SKM-1 (cell line): ENCODE measurements at regions not wholly inside any gene's neighbourhood (a gene's known extent, or its start where the extent isn't known, plus 50 kb on each side); places are given as distances from the start of the nearest gene placed in this dataset.
"Not testable (repeated sequence)": the region's sequence is repeated elsewhere in the genome, so short reads cannot be mapped to it uniquely, and the experiment has no call there.

Source experiments
- DNase-seq: peaks from one replicate; lab custom pipeline; 2025; ENCODE audit not compliant: unreplicated experiment; lab: John Stamatoyannopoulos, UW

DNA sequence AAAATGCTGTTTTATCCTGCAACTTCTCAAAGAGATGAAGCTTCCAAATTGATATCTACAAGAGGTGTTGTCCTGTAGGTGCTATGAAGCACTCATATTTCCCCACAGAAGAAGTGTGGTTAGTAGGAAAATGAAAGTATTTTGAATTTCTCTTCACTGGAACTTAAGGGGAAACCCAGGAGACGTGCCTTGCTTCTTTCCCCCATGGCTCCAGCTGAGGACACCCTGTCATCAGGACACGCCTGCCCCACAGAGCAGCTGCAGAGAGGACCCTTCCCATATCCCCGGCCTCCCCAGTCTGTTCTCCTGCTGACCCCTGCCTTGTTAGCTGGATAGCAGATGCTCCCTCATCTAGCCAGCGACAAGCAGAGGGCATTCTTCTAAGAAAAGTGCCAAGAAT lies 371.3 kb downstream of the COG6 start:
- DNase-seq = no peak

DNA sequence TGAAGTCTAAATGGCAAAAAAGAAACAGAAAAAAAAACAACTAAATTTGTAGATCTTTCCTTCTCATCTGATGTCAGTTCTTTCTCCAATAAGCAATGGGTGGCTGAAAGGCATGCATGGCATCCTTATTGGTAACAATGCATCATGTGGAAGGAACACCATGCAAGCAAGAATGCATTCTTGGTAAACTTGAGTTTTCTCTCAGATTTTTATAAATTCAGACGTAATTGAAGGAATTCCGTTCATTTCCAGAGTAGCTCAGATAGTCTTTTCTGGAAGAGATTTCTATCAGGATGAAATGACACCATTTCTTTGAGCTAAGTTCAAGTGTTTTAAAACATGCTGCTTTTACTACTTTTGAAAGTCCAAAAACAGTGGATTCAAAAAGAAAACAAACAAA lies 373.0 kb downstream of the COG6 start:
- no peak for DNase-seq

DNA sequence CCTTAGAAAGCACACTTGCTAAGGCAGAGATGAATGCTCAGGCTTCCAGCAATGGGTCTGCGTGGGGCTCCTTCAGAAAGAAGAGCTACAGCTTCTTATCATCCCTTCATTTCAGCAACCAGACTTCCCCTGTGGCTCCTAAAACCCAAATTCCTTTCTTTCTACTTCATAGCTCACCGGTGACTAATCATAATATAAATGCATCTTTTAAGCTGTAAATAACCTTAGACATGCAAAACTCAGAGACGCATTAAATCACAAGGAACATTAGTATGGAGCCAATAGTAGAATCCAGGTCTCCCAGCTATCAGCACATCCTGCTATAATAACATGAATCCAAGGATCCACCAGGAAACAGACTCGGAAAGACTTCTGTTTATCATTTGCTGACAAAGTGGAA lies 375.6 kb downstream of the COG6 start:
- no peak for DNase-seq

DNA sequence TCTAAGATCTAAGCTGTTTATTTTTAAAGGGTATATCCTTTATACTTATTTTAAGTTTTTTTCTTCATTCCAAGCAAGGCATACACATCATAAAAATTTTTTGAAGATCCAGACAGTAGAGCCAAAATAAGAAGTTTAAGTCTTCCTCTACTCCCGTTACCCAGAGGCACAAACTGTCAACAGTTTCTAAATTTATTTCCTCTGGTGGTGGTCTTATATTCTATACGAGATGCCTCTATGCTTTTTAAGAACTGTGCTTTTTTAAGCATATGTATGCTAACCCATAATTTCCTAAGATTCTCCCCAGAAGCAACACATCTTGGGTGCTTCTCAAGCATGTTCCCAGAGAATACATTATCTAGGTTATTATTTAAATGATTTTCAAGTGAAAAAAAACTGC lies 383.6 kb downstream of the COG6 start:
- DNase-seq = no peak

DNA sequence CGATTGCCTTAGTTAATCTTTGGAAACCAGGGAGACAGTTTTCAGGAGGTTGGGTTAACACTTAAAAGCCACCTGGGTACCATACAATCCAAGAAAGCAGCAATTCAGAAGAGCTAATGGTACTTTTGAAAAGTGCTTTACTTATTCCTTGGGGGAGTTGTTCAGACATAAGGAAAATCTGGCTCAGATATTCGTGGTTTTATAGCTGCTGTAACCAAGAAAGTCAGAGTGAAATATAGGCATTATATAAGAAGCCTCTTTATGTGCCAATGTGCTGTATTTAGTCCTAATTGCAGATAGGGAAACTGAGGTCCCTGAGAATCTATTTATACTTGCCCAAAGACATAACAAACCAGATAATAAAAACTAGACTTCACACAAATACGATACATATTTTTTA lies 387.5 kb downstream of the COG6 start:
- no peak for DNase-seq

DNA sequence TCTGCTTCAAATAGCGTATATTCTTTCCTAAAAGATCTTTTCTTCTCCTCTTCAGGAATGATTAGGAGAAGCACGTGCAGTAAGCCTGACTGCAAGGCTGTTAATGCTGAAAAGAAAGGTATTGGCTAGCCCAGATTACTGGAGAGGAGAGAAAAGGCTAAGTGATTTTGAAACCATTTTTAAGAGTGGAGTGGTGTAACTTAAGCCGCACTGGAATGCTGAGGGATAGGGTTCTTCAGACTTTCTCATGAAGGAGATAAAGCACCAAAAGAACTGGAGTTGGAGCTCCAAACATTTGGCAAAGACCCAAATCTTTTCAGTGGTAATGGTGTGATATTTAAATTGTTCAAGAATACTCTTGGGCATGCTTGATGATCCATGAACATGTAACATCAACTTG lies 388.3 kb downstream of the COG6 start:
- DNase-seq = no peak

DNA sequence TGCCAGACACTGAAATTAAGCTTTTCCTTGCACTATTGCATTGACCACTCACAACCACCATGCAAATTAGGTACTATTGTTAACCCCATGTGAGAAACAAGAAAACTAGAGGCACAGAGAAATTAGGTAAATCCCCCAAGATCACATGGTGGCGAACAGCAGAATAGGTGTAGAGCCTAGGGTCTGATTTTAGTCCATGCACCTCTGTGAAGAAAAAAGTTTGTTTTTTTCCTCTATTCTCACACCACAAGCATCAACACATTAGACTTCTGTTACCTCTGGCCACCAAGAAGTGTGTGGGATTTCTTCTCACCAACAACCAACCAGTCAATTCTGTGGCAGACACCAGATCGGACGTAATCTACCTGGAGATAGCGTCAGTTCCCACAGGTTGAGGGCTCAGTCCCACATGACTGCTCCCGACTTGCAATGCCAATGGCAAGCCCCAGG lies 391.9 kb downstream of the COG6 start:
- no peak for DNase-seq

DNA sequence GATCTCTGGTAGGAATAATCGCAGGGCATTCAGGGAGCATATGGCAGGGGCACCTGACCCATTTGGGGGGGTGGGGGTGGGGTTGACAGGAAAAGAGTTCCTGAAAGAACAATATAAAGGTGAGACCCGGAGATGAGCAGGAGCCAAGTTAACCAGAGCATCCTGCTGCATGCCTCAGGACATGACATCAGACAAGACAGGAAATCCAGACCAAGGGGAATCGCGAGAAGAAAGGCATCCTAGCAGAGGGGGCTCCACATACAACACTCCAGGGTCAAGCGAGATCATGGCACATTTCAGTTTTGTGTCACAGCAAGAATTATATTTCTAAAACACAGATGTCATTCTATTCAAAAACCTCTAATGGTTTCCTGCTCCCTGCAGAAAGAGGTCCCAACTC lies 393.1 kb downstream of the COG6 start:
- no peak for DNase-seq

DNA sequence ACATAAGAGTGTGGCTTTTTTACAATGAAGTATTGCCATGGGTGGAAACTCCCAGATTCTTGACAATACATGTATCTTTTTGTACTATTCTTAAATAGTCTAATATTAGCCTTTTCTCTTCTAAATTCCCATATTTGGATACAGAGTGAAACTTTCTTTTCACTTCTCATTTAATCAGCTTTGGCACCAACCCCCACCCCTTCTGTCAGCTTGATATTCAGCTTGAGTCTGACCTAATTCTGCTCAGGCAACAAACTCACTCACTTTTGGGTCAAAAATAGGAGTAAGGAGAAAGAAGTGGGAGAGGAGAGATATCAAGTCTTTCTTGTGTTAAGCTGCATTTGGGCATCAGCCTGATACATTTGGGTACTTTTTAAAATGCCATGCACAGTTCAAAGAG lies 397.5 kb downstream of the COG6 start:
- DNase-seq = no peak

DNA sequence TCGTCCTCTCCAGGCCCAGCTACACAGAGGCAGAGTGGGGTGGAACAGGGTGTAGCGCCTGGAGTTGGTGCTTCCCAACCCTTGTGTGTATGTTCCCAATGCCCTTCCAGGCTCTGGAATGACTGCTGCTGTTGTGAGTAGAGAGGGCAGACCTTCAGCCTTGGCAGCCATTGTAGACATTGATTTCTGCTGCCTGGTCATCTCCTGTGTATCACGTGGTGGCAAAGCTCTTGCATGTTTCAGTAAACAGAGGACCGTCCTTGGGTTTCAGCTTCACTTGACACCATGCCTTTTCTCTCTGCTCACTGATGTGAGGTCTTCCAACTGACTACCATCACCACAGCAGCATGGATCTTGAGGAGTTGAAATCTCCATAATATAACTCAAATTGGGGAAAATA lies 397.9 kb downstream of the COG6 start:
- no peak for DNase-seq

DNA sequence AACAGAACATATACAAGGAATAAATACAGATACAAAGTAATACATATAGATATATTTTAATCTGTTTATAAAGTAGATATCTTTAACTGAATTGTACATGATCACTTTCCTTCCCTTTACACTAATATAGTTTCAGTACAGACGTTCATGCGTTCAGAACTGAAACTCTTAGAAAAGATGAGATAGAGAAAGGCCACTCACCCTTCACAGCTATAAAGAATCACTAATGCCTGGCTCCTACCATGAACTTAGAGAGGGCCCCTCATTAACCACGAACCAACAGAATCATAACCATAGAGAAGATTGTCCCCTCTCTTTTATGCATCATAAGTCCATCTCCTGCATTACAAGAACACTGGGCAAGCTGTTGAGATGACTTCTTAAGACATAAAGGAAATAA lies 399.0 kb downstream of the COG6 start:
- not testable (repeated sequence) for DNase-seq

DNA sequence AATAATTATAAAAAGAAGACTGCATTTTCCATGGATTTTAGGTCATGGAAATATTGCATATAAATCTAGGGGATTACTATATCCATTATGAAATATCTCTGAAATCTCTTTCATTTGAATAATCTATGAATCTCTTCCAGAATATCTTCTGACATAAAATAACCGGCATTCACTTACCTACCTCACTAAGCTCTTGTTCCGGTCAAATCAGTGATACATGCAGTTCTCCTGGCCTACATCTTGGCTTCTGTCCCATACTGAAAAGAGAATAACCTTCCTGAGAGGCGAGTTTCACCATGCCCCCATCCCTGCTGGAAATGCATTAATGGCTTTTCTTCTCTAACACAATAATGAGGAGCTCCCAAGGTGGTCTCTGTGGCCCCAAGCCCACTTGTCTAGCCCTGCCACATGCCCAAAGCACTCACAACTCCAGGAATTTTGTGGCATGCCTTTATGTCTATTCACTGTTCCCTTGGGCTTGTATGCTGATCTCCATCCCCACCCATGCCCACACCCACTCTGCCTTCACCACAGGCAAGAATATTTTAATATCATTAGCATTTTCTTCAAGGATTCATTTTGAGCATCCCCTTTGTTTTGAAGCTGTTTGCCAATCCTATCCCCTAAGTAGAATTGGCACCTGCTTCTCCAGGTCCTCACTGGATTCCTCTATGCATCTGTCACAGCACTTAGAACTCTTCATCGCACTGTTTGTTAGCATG lies 401.6 kb downstream of the COG6 start:
- no peak for DNase-seq

DNA sequence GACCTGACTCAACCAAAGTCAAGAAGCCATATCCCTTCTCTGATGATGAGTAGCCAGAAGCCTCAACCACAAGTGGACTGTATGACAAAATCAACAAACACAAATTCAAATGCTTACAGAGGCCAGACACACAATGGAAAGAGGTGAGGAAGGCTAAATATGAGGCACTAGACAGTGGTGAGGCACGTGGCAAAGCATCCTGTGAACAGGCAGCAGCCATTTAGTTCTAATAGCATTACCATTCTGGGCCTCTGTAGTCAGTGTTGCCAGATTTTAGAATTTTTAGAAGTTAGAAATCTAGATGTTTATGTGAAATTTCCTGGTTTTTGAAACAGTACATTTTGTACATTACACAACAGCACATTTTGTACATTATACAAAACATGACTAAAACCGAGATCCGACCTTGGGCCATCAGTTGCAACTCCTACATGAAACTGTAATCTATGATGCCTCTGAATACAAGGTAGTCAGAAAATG lies 403.3 kb downstream of the COG6 start:
- DNase-seq = no peak

DNA sequence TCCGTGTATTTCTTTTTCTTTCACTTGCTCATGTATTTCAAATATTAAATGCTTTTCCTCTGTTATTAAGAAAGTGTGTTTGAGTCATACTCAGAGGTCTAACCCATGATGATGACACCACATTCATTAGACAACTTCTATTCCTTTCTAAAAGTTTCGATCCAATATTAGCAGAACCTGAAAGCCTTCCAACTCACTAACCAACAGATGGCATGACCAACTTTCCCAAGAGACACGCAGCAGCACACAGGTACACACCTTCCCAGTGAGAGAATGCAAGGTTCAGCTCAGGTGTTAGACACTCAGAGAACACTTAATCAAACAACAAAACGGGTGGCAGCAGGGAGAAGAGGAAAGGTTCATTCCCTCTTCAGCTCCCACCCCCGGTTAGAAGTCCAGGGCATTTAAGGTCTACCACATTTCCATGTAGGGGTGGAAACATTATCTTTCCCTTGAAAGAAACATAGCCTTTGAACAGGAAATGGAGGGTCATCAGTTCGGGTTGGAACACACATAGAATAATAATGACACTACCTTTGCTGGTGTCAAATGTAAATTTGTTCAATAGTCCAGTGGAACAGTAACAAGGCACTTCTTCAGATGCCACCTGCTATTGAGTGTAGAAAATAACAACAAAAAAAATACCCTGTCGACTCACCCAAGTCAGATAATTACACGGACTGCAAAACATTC lies 404.2 kb downstream of the COG6 start:
- no peak for DNase-seq

DNA sequence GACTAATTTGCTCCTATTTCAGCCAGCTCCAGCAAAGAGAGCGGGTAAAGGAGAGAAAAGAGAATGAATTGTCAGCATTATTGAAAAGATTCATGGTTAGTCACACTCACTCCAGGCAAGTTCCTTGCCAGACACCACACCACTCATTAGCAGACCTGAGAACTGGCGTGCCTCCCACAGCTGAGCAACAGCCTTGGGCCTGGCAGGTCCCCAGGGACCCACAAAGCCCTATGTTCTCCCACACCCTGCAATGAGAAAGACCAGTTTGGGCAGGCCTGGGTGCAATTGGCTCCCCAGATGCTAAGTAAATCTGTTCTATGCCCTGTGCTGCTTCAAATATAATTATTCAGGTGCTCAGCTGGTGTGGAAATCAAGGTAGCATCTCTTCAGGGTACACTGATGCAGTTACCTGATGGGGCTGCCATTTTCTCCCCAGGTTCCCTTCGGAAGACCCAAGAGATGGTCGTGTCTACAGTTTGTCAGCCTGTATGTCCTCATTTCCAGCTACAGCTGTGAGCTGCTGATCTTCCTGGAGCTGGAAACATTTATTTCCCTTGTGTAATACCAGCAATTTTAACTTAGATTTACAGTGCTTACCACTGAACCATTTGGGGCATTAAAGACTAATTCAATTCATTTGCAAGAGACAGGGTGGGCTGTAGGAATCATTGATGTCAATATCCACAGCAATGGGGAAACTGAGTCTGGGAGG lies 405.0 kb downstream of the COG6 start:
- no peak for DNase-seq

DNA sequence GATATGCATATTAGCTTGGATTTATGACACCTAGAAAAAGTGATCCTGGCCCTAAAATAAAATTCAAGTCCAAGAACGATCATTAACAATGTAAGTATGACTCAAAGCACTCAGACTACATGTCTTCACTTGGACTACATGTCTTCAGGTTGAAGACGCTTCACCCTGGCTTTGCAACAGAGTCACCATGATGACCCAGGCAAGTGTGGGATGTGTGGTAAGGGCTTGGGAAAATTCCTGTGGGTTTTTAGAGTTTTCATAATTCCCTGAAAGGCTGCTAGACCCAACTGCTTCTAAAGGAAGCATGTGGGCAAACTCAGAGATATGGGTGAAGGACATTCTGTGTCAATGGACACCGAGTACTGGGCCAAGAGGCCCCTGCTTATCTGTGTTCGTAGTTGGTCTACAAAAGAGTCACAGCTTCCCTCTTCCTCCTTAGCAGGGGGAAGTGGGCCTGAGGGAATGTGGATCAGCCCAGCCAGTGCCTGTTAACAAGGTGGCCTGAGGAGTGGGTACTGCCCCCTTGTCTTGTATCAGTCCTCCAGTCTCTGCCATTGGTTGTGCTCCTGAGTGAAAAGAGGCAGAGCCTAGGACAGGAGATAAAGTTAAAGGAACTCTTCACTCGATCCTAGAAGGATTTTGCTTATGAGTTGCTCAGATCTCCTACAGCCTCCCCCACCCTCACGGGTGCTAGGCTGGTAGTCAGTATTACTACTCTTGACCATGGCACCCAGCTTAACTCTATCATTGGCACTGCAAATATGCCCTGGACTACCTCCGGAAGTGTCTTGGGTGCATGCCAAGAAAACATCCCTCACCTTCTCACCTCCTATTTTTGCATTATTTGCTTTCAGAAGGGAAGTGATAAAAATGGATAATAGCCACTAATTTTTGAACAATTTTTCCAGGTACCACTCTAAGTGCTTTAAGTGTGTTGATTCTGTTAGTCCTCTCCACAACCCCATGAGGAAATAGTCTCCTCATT lies 406.3 kb downstream of the COG6 start:
- DNase-seq = no peak

DNA sequence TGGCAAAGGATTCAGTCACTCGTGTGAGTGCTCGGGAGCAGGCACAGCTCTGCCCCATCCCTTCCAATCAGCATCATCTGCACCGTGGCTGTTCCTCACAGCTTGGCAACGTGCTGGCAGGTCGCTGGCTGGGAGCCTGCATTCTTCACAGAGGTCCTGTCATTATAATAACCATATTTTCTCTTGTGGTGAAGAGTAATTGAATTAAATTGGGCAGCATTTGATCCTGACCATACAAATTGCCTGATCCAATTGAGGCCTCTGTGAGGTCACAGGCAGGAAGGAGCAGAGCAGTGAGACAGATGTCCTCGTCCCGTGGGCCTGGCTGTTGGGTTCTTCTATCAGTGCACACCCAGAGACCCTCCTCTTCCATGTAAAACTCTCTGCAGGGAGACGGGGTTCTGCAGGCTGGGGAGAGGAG lies 407.8 kb downstream of the COG6 start:
- DNase-seq = no peak

DNA sequence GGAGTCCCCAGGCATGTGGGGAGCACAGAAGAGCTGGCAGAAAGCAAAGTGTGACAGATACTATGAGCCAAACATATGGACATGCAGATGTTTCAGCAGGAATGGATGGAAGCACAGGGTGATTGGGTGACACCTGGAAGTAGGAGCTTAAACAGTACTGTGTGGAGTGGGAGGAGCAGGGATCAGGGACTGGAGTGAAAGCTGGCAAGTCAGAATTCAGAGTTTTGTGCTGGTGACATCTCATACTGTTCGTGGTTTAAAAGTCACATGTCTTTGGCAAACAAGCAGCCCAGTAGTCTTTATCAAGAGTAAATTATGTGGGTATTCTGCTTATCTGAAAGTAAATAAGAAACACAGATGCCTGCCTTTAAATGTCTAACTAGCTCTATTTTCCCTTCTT lies 408.2 kb downstream of the COG6 start:
- no peak for DNase-seq

DNA sequence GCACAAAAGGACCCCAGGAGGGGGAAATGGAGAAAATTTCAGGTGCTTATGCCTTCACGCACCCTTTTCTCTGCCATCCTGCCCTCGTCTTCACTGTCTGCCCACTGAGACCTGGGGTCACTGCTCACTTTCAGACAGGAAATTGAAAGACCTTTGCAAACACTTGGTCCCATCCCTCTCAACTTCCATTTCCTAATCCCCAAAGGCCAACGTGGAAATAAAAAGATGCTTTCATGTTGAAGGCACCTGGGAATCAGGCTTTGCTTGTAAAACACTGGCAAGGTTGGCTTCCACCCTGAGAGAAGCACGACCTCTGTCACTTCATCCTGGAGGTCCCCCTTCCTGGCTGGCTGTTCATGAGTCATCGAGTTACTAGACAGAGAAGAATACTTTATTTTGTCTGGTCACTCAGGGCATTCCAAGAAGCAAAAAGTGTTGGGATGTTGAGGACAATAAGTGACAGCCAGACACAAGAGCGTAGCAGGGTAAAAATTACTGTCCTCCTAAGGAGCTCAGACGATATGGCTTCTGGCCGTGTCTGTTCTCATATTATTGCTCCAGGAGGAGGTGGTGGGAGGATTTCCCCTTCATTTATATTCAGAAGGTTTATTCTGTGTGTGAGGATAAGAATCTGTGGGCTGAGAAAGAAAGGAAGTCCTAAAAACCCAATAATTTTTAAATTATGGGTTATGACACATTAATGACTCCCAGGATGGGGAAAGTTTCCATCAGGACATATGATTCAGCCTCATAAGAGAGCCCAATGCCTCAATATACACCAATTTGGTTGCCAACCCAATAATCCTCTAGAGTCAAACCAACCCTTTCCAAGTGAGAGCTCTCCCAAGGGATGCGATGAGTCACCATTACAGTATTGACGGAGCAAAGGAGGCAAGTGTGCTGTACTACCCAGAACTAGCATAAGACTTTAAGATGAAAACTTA lies 409.0 kb downstream of the COG6 start:
- DNase-seq = no peak
